Stomach (tissue), 8 donors: ENCODE measurements at regions not wholly inside any gene's neighbourhood (a gene's known extent, or its start where the extent isn't known, plus 50 kb on each side); places are given as distances from the start of the nearest gene placed in this dataset.
"Not testable (repeated sequence)": the region's sequence is repeated elsewhere in the genome, so short reads cannot be mapped to it uniquely, and the experiment has no call there.

Experiments
- DNase-seq, 2 donors: peaks; one replicate each; pipeline versions ENCODE4 v3.0.0 to v3.0.0-alpha.2; 2013 to 2019
- H3K27ac ChIP-seq, 5 donors: fragments of 200-600 bp in 4 of 5; sonication (generic) in 4 of 5; one replicate each; pipeline ENCODE4 v1.5.1; 2013 to 2019; ENCODE audit warnings: mild to moderate bottlenecking in 1 of 5, moderate library complexity in 1 of 5
- H3K27me3 ChIP-seq, 3 donors: fragments of 200-600 bp; sonication (generic); one replicate each; pipeline ENCODE4 v1.5.1; 2017 to 2019; ENCODE audit warnings: mixed run types in 1 of 3
- H3K36me3 ChIP-seq, 4 donors: fragments of 200-600 bp; sonication (generic); 1 replicate in 3 of 4; 2 replicates in 1 of 4; pipeline ENCODE4 v1.5.1; 2016 to 2019
- H3K4me1 ChIP-seq, 4 donors: fragments of 200-600 bp; sonication (generic); one replicate each; pipeline ENCODE4 v1.5.1; 2016 to 2019
- H3K4me3 ChIP-seq, 4 donors: fragments of 200-600 bp; sonication (generic) in 3 of 4; one replicate each; pipeline ENCODE4 v1.5.1; 2016 to 2019; ENCODE audit warnings: mild to moderate bottlenecking in 1 of 4
- H3K9me3 ChIP-seq, 4 donors: fragments of 200-600 bp; sonication (generic); one replicate each; pipeline ENCODE4 v1.5.1; 2016 to 2019
- CTCF ChIP-seq, 7 experiments: fragments of 450-650 bp in 4 of 7; fragments of 200-600 bp in 3 of 7; sonication (generic) in 3 of 7; IDR thresholded peaks; one replicate each; pipeline ENCODE4 v1.5.1; 2016 to 2019; ENCODE audit warnings: antibody characterized with exemption in 7 of 7, control low read depth in 2 of 7, mild to moderate bottlenecking in 1 of 7
- EP300 ChIP-seq: sonication (generic); formaldehyde crosslinking; IDR thresholded peaks from one replicate; pipeline ENCODE4 v1.6.1; 2017; ENCODE audit warnings: antibody characterized with exemption
- POLR2A ChIP-seq, 4 donors: fragments of 450-650 bp; IDR thresholded peaks; one replicate each; pipeline ENCODE4 v1.6.1; 2016; ENCODE audit warnings: antibody characterized with exemption in 4 of 4, control low read depth in 2 of 4, mild to moderate bottlenecking in 1 of 4, moderate library complexity in 1 of 4
- POLR2AphosphoS5 ChIP-seq, 3 donors: sonication (generic); formaldehyde crosslinking; IDR thresholded peaks; one replicate each; pipeline ENCODE4 v1.6.1; 2016; ENCODE audit warnings: antibody characterized with exemption in 3 of 3
- WGBS, 5 donors: extraction: QIAGEN DNeasy Blood & Tissue Kit in 3 of 5; methylation state at CpG; one replicate each; pipeline versions ENCODE4 v1.1.5 to v1.1.7; 2013 to 2018; 5-methylcytosine and 5-hydroxymethylcytosine counted together
- intact Hi-C: fragments of 100-400 bp; cut with DNase I; formaldehyde crosslinking; loops from one replicate; pipeline ENCODE4 v1.15.1; 2023; ENCODE audit warnings: low total_unique reads
- donor health status: healthy with polysubstance abuse.
- donor health status: Bipolar disorder and iron deficiency.
- donor health status: healthy.

- Histone ChIP-seq H3K27me3 (no peaks in the 10 kb centered on the region), H3K9me3 (no peaks in the 10 kb centered on the region), H3K36me3 (no peaks in the 10 kb centered on the region), H3K27ac (no peak overlapping the region), H3K4me1 (no peaks in the 10 kb centered on the region), H3K4me3 (no peak overlapping the region)
- intact Hi-C loops = no loop called here
- 43 to 72% (median 68%) methylated on average over 2 of the region's 2 CpGs for whole genome bisulfite sequencing, 5 donors
- TF ChIP-seq CTCF (IDR thresholded peaks at IDR 0.05) (no peak), EP300 (no peak), POLR2AphosphoS5 (IDR thresholded peaks at IDR 0.05) (no peak), POLR2A (IDR thresholded peaks at IDR 0.05) (no peak)
- no peak for DNase-seq
These were observed 322.1 kb downstream of the CBLL2 start for GRCh38 chrX:22594766-22595165.

- WGBS, 5 donors = 75 to 93% (median 88%) methylated on average over 1 to 5 of the region's 5 CpGs
- Histone ChIP-seq H3K27ac (no peak overlapping the region), H3K27me3 (no peaks in the 10 kb centered on the region), H3K4me1 (no peaks in the 10 kb centered on the region), H3K4me3 (no peak overlapping the region), H3K36me3 (no peaks in the 10 kb centered on the region), H3K9me3 (peaks cover 0 to 4% (median 0%) of the 10 kb centered on the region in 4 donors)
- intact Hi-C loops = no loop called here
- DNase-seq = peak in 1 of 2 donors; percentile 1
- no peak for TF ChIP-seq POLR2AphosphoS5 (IDR thresholded peaks at IDR 0.05)
- no peak for TF ChIP-seq CTCF (IDR thresholded peaks at IDR 0.05)
- TF ChIP-seq POLR2A (IDR thresholded peaks at IDR 0.05) = no peak
- TF ChIP-seq EP300 = no peak
These were observed 330.3 kb downstream of the CBLL2 start for GRCh38 chrX:22603060-22603459.

GRCh38 chrX:22609452-22609851, 336.7 kb downstream of the CBLL2 start:
- peaks cover 0 to 22% (median 8%) of the 10 kb centered on the region in 4 donors for H3K9me3 ChIP-seq
- intact Hi-C loops, DNase-seq, H3K4me3 ChIP-seq, H3K27ac ChIP-seq, H3K36me3 ChIP-seq, H3K4me1 ChIP-seq, H3K27me3 ChIP-seq: not testable (repeated sequence)
- WGBS, 5 donors = 91 to 96% (median 93%) methylated on average over 13 to 15 of the region's 15 CpGs; no CpG with 5 or more reads in 1 of the 5 donors

- no peak for DNase-seq
- TF ChIP-seq CTCF (IDR thresholded peaks at IDR 0.05) (no peak), POLR2A (IDR thresholded peaks at IDR 0.05) (no peak), POLR2AphosphoS5 (IDR thresholded peaks at IDR 0.05) (no peak), EP300 (no peak)
- 37 to 83% (median 53%) methylated on average over 1 to 2 of the region's 2 CpGs for WGBS, 5 donors
- no peaks in the 10 kb centered on the region for H3K4me1 ChIP-seq
- H3K27me3 ChIP-seq = no peaks in the 10 kb centered on the region
- peaks cover 0 to 6% (median 0%) of the 10 kb centered on the region in 4 donors for H3K9me3 ChIP-seq
- no peaks in the 10 kb centered on the region for H3K36me3 ChIP-seq
- no peak overlapping the region for H3K27ac ChIP-seq
- no peak overlapping the region for H3K4me3 ChIP-seq
- intact Hi-C loops = no loop called here
These were observed 344.2 kb downstream of the CBLL2 start for GRCh38 chrX:22616867-22617266.

GRCh38 chrX:22627576-22627975, 354.9 kb downstream of the CBLL2 start:
- Histone ChIP-seq H3K27ac (no peak overlapping the region), H3K27me3 (no peaks in the 10 kb centered on the region), H3K4me3 (no peak overlapping the region), H3K9me3 (no peaks in the 10 kb centered on the region), H3K36me3 (no peaks in the 10 kb centered on the region), H3K4me1 (no peaks in the 10 kb centered on the region)
- WGBS, 5 donors = 66 to 95% (median 82%) methylated on average over 3 of the region's 3 CpGs
- intact Hi-C loops = no loop called here
- TF ChIP-seq POLR2AphosphoS5 (IDR thresholded peaks at IDR 0.05) (no peak), POLR2A (IDR thresholded peaks at IDR 0.05) (no peak), EP300 (no peak), CTCF (IDR thresholded peaks at IDR 0.05) (no peak)
- DNase-seq = no peak
